GM20000 (cell line): ENCODE measurements at regions not wholly inside any gene's neighbourhood (a gene's known extent, or its start where the extent isn't known, plus 50 kb on each side); places are given as distances from the start of the nearest gene placed in this dataset.

Experiments used
- DNase-seq: peaks from one replicate; pipeline ENCODE4 v3.0.0; 2012; ENCODE audit warnings: low spot score
- CTCF ChIP-seq: IDR thresholded peaks from 2 replicates; pipeline ENCODE4 v1.5.1; 2012; ENCODE audit warnings: mild to moderate bottlenecking, control low read depth; ENCODE audit errors: extremely low read depth, missing control alignments

- no peak for DNase-seq
- TF ChIP-seq CTCF, result no peak
Observed at GRCh38 chr5:135137146-135137915, 103.3 kb upstream of the PITX1 start.

- TF ChIP-seq CTCF, result no peak
- DNase-seq, result no peak
Observed at GRCh38 chr5:135136546-135136945, 102.5 kb upstream of the PITX1 start.

- no peak for TF ChIP-seq CTCF
- no peak for DNase-seq
Observed at GRCh38 chr5:135135530-135136226, 101.7 kb upstream of the PITX1 start.

- no peak for TF ChIP-seq CTCF
- DNase-seq, result no peak
Observed at GRCh38 chr5:135134691-135135381, 100.8 kb upstream of the PITX1 start.

- no peak for TF ChIP-seq CTCF
- DNase-seq, result no peak
Observed at GRCh38 chr5:135133698-135134515, 99.9 kb upstream of the PITX1 start.

GRCh38 chr5:135133181-135133580, 99.2 kb upstream of the PITX1 start:
- DNase-seq, result no peak

More at GRCh38 chr5:135133181-135133580, 99.2 kb upstream of the PITX1 start:
- no peak for TF ChIP-seq CTCF
